ENCODE measurements at regions not wholly inside any gene's neighbourhood (a gene's known extent, or its start where the extent isn't known, plus 50 kb on each side); places are given as distances from the start of the nearest gene placed in this dataset.

- TF ChIP-seq, protein P1, sequence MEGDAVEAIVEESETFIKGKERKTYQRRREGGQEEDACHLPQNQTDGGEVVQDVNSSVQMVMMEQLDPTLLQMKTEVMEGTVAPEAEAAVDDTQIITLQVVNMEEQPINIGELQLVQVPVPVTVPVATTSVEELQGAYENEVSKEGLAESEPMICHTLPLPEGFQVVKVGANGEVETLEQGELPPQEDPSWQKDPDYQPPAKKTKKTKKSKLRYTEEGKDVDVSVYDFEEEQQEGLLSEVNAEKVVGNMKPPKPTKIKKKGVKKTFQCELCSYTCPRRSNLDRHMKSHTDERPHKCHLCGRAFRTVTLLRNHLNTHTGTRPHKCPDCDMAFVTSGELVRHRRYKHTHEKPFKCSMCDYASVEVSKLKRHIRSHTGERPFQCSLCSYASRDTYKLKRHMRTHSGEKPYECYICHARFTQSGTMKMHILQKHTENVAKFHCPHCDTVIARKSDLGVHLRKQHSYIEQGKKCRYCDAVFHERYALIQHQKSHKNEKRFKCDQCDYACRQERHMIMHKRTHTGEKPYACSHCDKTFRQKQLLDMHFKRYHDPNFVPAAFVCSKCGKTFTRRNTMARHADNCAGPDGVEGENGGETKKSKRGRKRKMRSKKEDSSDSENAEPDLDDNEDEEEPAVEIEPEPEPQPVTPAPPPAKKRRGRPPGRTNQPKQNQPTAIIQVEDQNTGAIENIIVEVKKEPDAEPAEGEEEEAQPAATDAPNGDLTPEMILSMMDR (IDR thresholded peaks at IDR 0.05), result no peak
- no peak for TF ChIP-seq POLR2A (IDR thresholded peaks at IDR 0.05)
These were observed 490.7 kb upstream of the MEIS1 start for GRCh38 chr2:65944213-65944612.
